ENCODE measurements at regions not wholly inside any gene's neighbourhood (a gene's known extent, or its start where the extent isn't known, plus 50 kb on each side); places are given as distances from the start of the nearest gene placed in this dataset.

DNA sequence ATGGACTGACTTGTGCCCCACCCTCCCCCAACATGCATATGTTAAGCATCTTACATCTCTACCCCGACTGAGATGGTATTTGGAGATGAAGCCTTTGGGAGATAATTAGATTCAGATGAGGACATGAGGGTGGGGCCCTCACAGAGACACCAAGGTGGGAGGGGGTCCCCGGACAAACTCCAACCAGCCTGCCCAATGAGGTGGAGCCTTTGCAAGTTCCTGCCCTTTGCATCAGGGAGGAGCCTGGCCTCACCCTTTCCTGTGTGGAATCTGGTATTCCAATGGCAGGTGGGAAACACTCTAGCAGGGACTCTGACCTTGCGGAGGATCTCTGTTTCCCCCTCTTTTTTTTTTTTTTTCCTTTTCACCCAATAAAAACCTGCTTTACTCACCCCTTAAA, 589.9 kb upstream of the BOD1L1 start:
- H3K9me3 ChIP-seq (ENCODE audit: control insufficient read depth, low read depth, low read length), result peaks cover 11% of the 10 kb centered on the region
- Mint-ChIP-seq H3K4me3 (no peak overlapping the region), H3K36me3 (ENCODE audit: insufficient read depth in 1 of 3, low read depth in 3 of 3) (peaks cover 7 to 12% (median 12%) of the 10 kb centered on the region in 3 experiments), H3K27me3 (ENCODE audit: low read depth) (peaks cover 9% of the 10 kb centered on the region; the same call in 1 of the 2 replicates), H3K9me3 (peaks cover 16 to 17% of the 10 kb centered on the region in 2 experiments), H3K27ac (no peak overlapping the region), H3K4me1 (no peaks in the 10 kb centered on the region)
- no peak overlapping the region for H3K56ac ChIP-seq (ENCODE audit: insufficient read length, low read depth, low read length)
- H3K27me3 ChIP-seq (ENCODE audit: insufficient read depth, low read length), result no peaks in the 10 kb centered on the region
- no peak overlapping the region for H2BK20ac ChIP-seq (ENCODE audit: low read depth, low read length, poor library complexity, severe bottlenecking)
- no peak overlapping the region for H4K8ac ChIP-seq (replicated peaks; ENCODE audit: insufficient read length, low read depth, low read length)
- no peaks in the 10 kb centered on the region for H3K4me1 ChIP-seq (ENCODE audit: insufficient read depth, low read length)
- DNase-seq, result no peak
- H3K79me2 ChIP-seq (ENCODE audit: insufficient read depth, low read length), result no peaks in the 10 kb centered on the region
- H2BK120ac ChIP-seq (ENCODE audit: low read depth, low read length, poor library complexity, severe bottlenecking), result no peak overlapping the region
- H3K27ac ChIP-seq (ENCODE audit: insufficient read length, low read depth, low read length), result no peak overlapping the region
- H3K23ac ChIP-seq (ENCODE audit: insufficient read length, low read depth, low read length), result no peak overlapping the region
- no peaks in the 10 kb centered on the region for H3K23me2 ChIP-seq (ENCODE audit: insufficient read length, low read depth, low read length, poor library complexity, severe bottlenecking)
- H2BK5ac ChIP-seq (ENCODE audit: insufficient read length, low read length), result no peak overlapping the region
- no peak overlapping the region for H3K4ac ChIP-seq (ENCODE audit: low read depth, low read length)
- no peak overlapping the region for H4K91ac ChIP-seq (ENCODE audit: insufficient read length, low read depth, low read length)
- no peaks in the 10 kb centered on the region for H4K20me1 ChIP-seq (ENCODE audit: control insufficient read depth, insufficient read depth, insufficient read length)
- H2AFZ ChIP-seq (ENCODE audit: low read length), result no peak overlapping the region
- no peak overlapping the region for H2AK5ac ChIP-seq (ENCODE audit: insufficient read length, low read length)
- no peak overlapping the region for H2BK12ac ChIP-seq (ENCODE audit: insufficient read length, low read depth, low read length)
- no peak overlapping the region for H3K14ac ChIP-seq (ENCODE audit: insufficient read depth, low read length)
- no peak overlapping the region for H3T11ph ChIP-seq (ENCODE audit: low read length)
- H3K4me2 ChIP-seq (ENCODE audit: insufficient read depth, insufficient read length, low read length), result no peak overlapping the region
- no CpG with 5 or more reads among the region's 3 CpGs for WGBS (ENCODE audit: extremely low coverage, insufficient read length, low lambda C conversion rate)
- no peak for TF ChIP-seq CTCF (conservative IDR thresholded peaks at IDR 0.05)
- no peak overlapping the region for H3K9ac ChIP-seq (ENCODE audit: extremely low read depth, insufficient read length, low read length)
- H4K5ac ChIP-seq (ENCODE audit: insufficient read length, low read depth, low read length), result no peak overlapping the region
- H3K79me1 ChIP-seq (ENCODE audit: insufficient read depth, low read depth, low read length, poor library complexity, severe bottlenecking), result no peaks in the 10 kb centered on the region
- H2BK15ac ChIP-seq (ENCODE audit: low read depth, low read length), result no peak overlapping the region
- no peak overlapping the region for H3K18ac ChIP-seq (ENCODE audit: insufficient read length, low read depth, low read length)

All from H9 (cell line).